PC-9 (cell line): ENCODE measurements at regions not wholly inside any gene's neighbourhood (a gene's known extent, or its start where the extent isn't known, plus 50 kb on each side); places are given as distances from the start of the nearest gene placed in this dataset.

ENCODE experiments used
- EZH2 ChIP-seq: fragments of 200-600 bp; sonication (generic); IDR thresholded peaks from 2 replicates; pipeline ENCODE4 v1.8.0; 2017; ENCODE audit warnings: antibody characterized with exemption, low read depth
- TF ChIP-seq, protein P1 (sequence below): fragments of 200-600 bp; sonication (generic); conservative IDR thresholded peaks from 2 replicates; pipeline ENCODE4 v1.6.1; 2017; ENCODE audit warnings: mixed run types, antibody characterized with exemption, mild to moderate bottlenecking, moderate library complexity

GRCh38 chrX:34999702-35000101 is 57.1 kb downstream of the FAM47B start:
- TF ChIP-seq, protein P1, sequence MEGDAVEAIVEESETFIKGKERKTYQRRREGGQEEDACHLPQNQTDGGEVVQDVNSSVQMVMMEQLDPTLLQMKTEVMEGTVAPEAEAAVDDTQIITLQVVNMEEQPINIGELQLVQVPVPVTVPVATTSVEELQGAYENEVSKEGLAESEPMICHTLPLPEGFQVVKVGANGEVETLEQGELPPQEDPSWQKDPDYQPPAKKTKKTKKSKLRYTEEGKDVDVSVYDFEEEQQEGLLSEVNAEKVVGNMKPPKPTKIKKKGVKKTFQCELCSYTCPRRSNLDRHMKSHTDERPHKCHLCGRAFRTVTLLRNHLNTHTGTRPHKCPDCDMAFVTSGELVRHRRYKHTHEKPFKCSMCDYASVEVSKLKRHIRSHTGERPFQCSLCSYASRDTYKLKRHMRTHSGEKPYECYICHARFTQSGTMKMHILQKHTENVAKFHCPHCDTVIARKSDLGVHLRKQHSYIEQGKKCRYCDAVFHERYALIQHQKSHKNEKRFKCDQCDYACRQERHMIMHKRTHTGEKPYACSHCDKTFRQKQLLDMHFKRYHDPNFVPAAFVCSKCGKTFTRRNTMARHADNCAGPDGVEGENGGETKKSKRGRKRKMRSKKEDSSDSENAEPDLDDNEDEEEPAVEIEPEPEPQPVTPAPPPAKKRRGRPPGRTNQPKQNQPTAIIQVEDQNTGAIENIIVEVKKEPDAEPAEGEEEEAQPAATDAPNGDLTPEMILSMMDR = no peak
- no peak for TF ChIP-seq EZH2
